Osteoblast (primary cell): ENCODE measurements at regions not wholly inside any gene's neighbourhood (a gene's known extent, or its start where the extent isn't known, plus 50 kb on each side); places are given as distances from the start of the nearest gene placed in this dataset.
A peak's percentile ranks its signal among the peaks of the same experiment; 100 is the strongest.

Source experiments
- DNase-seq: peaks from one replicate; pipeline ENCODE4 v3.0.0; 2011; ENCODE audit warnings: low spot score, mixed read lengths; ENCODE audit not compliant: insufficient read length; ENCODE audit errors: missing footprints
- H2AFZ ChIP-seq: 2 replicates; pipeline ENCODE4 v1.6.0; 2011; ENCODE audit warnings: mild to moderate bottlenecking, low read length
- H3K27ac ChIP-seq: 2 replicates; pipeline ENCODE4 v1.5.1; 2011; ENCODE audit warnings: mild to moderate bottlenecking, low read depth, low read length, moderate library complexity
- H3K27me3 ChIP-seq: 2 replicates; pipeline ENCODE4 v1.6.0; 2012; ENCODE audit warnings: mild to moderate bottlenecking, control low read depth, inconsistent platforms, low read length, moderate library complexity; ENCODE audit not compliant: insufficient read depth
- H3K36me3 ChIP-seq: 2 replicates; pipeline ENCODE4 v1.5.1; 2011; ENCODE audit warnings: mild to moderate bottlenecking, low read length, control low read depth, moderate library complexity; ENCODE audit not compliant: insufficient read depth
- H3K4me1 ChIP-seq: 2 replicates; pipeline ENCODE4 v1.5.1; 2011; ENCODE audit warnings: mild to moderate bottlenecking, low read length, control low read depth, moderate library complexity; ENCODE audit not compliant: insufficient read depth
- H3K4me2 ChIP-seq: 2 replicates; pipeline ENCODE4 v1.6.0; 2011; ENCODE audit warnings: mild to moderate bottlenecking, low read length; ENCODE audit not compliant: insufficient read depth
- H3K4me3 ChIP-seq: fragments of 200-600 bp; sonication (generic); 3 replicates; pipeline ENCODE4 v1.5.1; 2012; ENCODE audit warnings: mild to moderate bottlenecking, low read length, inconsistent platforms; ENCODE audit not compliant: insufficient read depth
- H3K79me2 ChIP-seq: 2 replicates; pipeline ENCODE4 v1.6.0; 2012; ENCODE audit warnings: mild to moderate bottlenecking, low read length, control low read depth, inconsistent platforms; ENCODE audit not compliant: insufficient read depth
- H3K9me3 ChIP-seq: 2 replicates; pipeline ENCODE4 v1.5.1; 2011; ENCODE audit warnings: low read depth, low read length, control low read depth
- H4K20me1 ChIP-seq: 2 replicates; pipeline ENCODE4 v1.6.0; 2012; ENCODE audit warnings: mild to moderate bottlenecking, low read length, control low read depth; ENCODE audit not compliant: insufficient read depth
- CTCF ChIP-seq: IDR thresholded peaks from 2 replicates; pipeline ENCODE4 v1.5.1; 2011; ENCODE audit warnings: mild to moderate bottlenecking, low read depth, low read length, moderate library complexity; ENCODE audit errors: extremely low read depth

GRCh38 chr5:57745700-57746651 is 263.4 kb upstream of the ACTBL2 start:
- H2AFZ ChIP-seq = peak overlapping the region; percentile 54
- peak overlapping the region; percentile 22 for H3K4me2 ChIP-seq
- H3K27ac ChIP-seq = no peak overlapping the region
- H3K9me3 ChIP-seq = no peaks in the 10 kb centered on the region
- peaks cover 22% of the 10 kb centered on the region for H3K4me1 ChIP-seq
- H3K27me3 ChIP-seq = no peaks in the 10 kb centered on the region
- no peak overlapping the region for H3K4me3 ChIP-seq
- H4K20me1 ChIP-seq = no peaks in the 10 kb centered on the region
- no peaks in the 10 kb centered on the region for H3K36me3 ChIP-seq
- DNase-seq = no peak
- H3K79me2 ChIP-seq = no peaks in the 10 kb centered on the region
- TF ChIP-seq CTCF = no peak

- Histone ChIP-seq H3K79me2 (no peaks in the 10 kb centered on the region), H3K4me3 (no peak overlapping the region), H3K4me1 (peaks cover 28% of the 10 kb centered on the region), H3K4me2 (no peak overlapping the region), H4K20me1 (no peaks in the 10 kb centered on the region), H3K27ac (no peak overlapping the region), H2AFZ (peak overlapping the region; percentile 25), H3K9me3 (no peaks in the 10 kb centered on the region), H3K27me3 (no peaks in the 10 kb centered on the region), H3K36me3 (no peaks in the 10 kb centered on the region)
- no peak for DNase-seq
- TF ChIP-seq CTCF = no peak
Measured at GRCh38 chr5:57745029-57745428, 262.4 kb upstream of the ACTBL2 start.

- Histone ChIP-seq H3K4me2 (no peak overlapping the region), H4K20me1 (no peaks in the 10 kb centered on the region), H3K27ac (no peak overlapping the region), H2AFZ (no peak overlapping the region), H3K4me3 (no peak overlapping the region), H3K27me3 (no peaks in the 10 kb centered on the region), H3K36me3 (no peaks in the 10 kb centered on the region), H3K79me2 (no peaks in the 10 kb centered on the region), H3K9me3 (no peaks in the 10 kb centered on the region), H3K4me1 (peaks cover 28% of the 10 kb centered on the region)
- TF ChIP-seq CTCF = no peak
- no peak for DNase-seq
Measured at GRCh38 chr5:57741336-57741735, 258.7 kb upstream of the ACTBL2 start.

GRCh38 chr5:57738787-57739186 is 256.2 kb upstream of the ACTBL2 start:
- DNase-seq = no peak
- Histone ChIP-seq H3K27ac (no peak overlapping the region), H3K36me3 (no peaks in the 10 kb centered on the region), H3K79me2 (no peaks in the 10 kb centered on the region), H3K4me1 (peaks cover 32% of the 10 kb centered on the region), H3K9me3 (no peaks in the 10 kb centered on the region), H2AFZ (no peak overlapping the region), H3K4me3 (no peak overlapping the region), H3K4me2 (no peak overlapping the region), H4K20me1 (no peaks in the 10 kb centered on the region), H3K27me3 (no peaks in the 10 kb centered on the region)
- TF ChIP-seq CTCF = no peak
